Endothelial cell of umbilical vein (primary cell): ENCODE measurements at regions not wholly inside any gene's neighbourhood (a gene's known extent, or its start where the extent isn't known, plus 50 kb on each side); places are given as distances from the start of the nearest gene placed in this dataset.

Source experiments
- BruUV-seq: library from RNA; stranded (reverse); fragments of 400-500 nt; replicated peaks from 2 replicates; lab custom pipeline; 2021; lab: Mats Ljungman, UMichigan
- CTCF ChIA-PET: fragments of 300-600, 350-600 bp; sonication (Branson Sonifier 250); formaldehyde crosslinking; loops from one replicate; lab custom pipeline; 2021; ENCODE audit warnings: antibody characterized with exemption, inconsistent platforms; lab: Charles Lee
- POLR2A ChIA-PET: fragments of 300-600, 350-600 bp; sonication (Branson Sonifier 250); formaldehyde crosslinking; loops from one replicate; lab custom pipeline; 2021; ENCODE audit warnings: antibody characterized with exemption, inconsistent platforms; lab: Charles Lee
- DNase-seq: peaks from one replicate; pipeline ENCODE4 v3.0.0-alpha.2; 2011; ENCODE audit warnings: low read depth, low spot score
- FAIRE-seq: peaks from 2 replicates; lab custom pipeline; 2011; peaks lifted over from hg19 to GRCh38; lab: Jason Lieb, UNC
- H2AFZ ChIP-seq: 2 replicates; pipeline ENCODE4 v1.6.0; 2012; ENCODE audit warnings: low read depth, low read length, control low read depth, inconsistent platforms
- H3K27ac ChIP-seq: 2 replicates; pipeline ENCODE4 v1.5.1; 2011; ENCODE audit warnings: low read depth, mild to moderate bottlenecking, control low read depth, low read length, moderate library complexity; ENCODE audit not compliant: insufficient read depth
- H3K27me3 ChIP-seq, 2 experiments: 2 replicates each; pipeline versions ENCODE4 v1.6.0 to v1.6.1; 2011; ENCODE audit warnings: low read length in 2 of 2, mixed read lengths in 1 of 2; ENCODE audit not compliant: control insufficient read depth in 2 of 2, insufficient read depth in 2 of 2
- H3K36me3 ChIP-seq, 2 experiments: 2 replicates in 1 of 2; 3 replicates in 1 of 2; pipeline ENCODE4 v1.5.1; 2011; ENCODE audit warnings: low read length in 2 of 2, mild to moderate bottlenecking in 1 of 2, moderate library complexity in 1 of 2; ENCODE audit not compliant: control insufficient read depth in 2 of 2, insufficient read depth in 2 of 2; ENCODE audit errors: extremely low read depth in 1 of 2
- H3K4me1 ChIP-seq: 3 replicates; pipeline ENCODE4 v1.5.1; 2011; ENCODE audit warnings: mild to moderate bottlenecking, low read length; ENCODE audit not compliant: control insufficient read depth, insufficient read depth; ENCODE audit errors: extremely low read depth
- H3K4me2 ChIP-seq: 2 replicates; pipeline ENCODE4 v1.6.1; 2011; ENCODE audit warnings: low read length, control low read depth, mixed read lengths; ENCODE audit not compliant: insufficient read depth
- H3K4me3 ChIP-seq, 3 experiments: fragments of 200-600 bp in 1 of 3; sonication (generic), shearing (Covaris generic) in 1 of 3; replicated peaks in 1 of 3; 2 replicates each; pipeline ENCODE4 v1.5.1; 2011 to 2016; ENCODE audit warnings: control low read depth in 3 of 3, low read length in 3 of 3, mild to moderate bottlenecking in 2 of 3, inconsistent platforms in 1 of 3, low read depth in 1 of 3, moderate library complexity in 1 of 3; ENCODE audit not compliant: insufficient read depth in 1 of 3
- H3K79me2 ChIP-seq: 2 replicates; pipeline ENCODE4 v1.6.0; 2012; ENCODE audit warnings: low read length, inconsistent platforms; ENCODE audit not compliant: control insufficient read depth, insufficient read depth
- H3K9ac ChIP-seq: replicated peaks from 2 replicates; pipeline ENCODE3; 2011; ENCODE audit warnings: low read length, control low read depth; ENCODE audit not compliant: insufficient read depth; ENCODE audit errors: extremely low read depth
- H3K9me1 ChIP-seq: replicated peaks from 3 replicates; pipeline ENCODE4 v1.6.0; 2011; ENCODE audit warnings: mild to moderate bottlenecking, low read length; ENCODE audit not compliant: control insufficient read depth, insufficient read depth; ENCODE audit errors: extremely low read depth
- H3K9me3 ChIP-seq: replicated peaks from 2 replicates; pipeline ENCODE4 v1.5.1; 2012; ENCODE audit warnings: low read length, inconsistent platforms; ENCODE audit not compliant: control insufficient read depth, insufficient read depth
- H4K20me1 ChIP-seq: replicated peaks from 2 replicates; pipeline ENCODE3; 2011; ENCODE audit warnings: mild to moderate bottlenecking, low read length; ENCODE audit not compliant: control insufficient read depth, insufficient read depth; ENCODE audit errors: extremely low read depth
- JUN ChIP-seq: IDR thresholded peaks from 2 replicates; pipeline ENCODE4 v1.6.1; 2011; ENCODE audit warnings: borderline replicate concordance, low read depth; ENCODE audit not compliant: insufficient read length, insufficient read depth
- MYC ChIP-seq: IDR thresholded peaks from one replicate; pipeline ENCODE4 v1.6.1; 2011; ENCODE audit warnings: mild to moderate bottlenecking, low read depth, low read length
- POLR2AphosphoS5 ChIP-seq: IDR thresholded peaks from 2 replicates; pipeline ENCODE4 v1.6.1; 2012; ENCODE audit warnings: low read depth, mild to moderate bottlenecking, control low read depth, low read length, moderate library complexity; ENCODE audit not compliant: insufficient read depth
- dilution Hi-C: fragments of 300-500 bp; cut with MboI; formaldehyde crosslinking; loops from one replicate; pipeline ENCODE4 v1.15.0; 2019; ENCODE audit warnings: low sequenced_read_pairs; ENCODE audit not compliant: extremely low pct_ligation_motif_present
- intact Hi-C: fragments of 100-400 bp; cut with micrococcal nuclease; formaldehyde crosslinking; loops from one replicate; pipeline ENCODE4 v1.10.0; 2022
- TF ChIP-seq, protein P1 (sequence below): IDR thresholded peaks from 2 replicates; pipeline ENCODE4 v1.6.1; 2011; ENCODE audit not compliant: insufficient read depth, insufficient read length

- DNase-seq (no peak), FAIRE-seq (no peak)
- no peaks in the 10 kb centered on the region for H3K79me2 ChIP-seq
- ChIA-PET POLR2A (no interaction called here), CTCF (no interaction called here)
- H3K27me3 ChIP-seq = no peaks in the 10 kb centered on the region
- H3K4me2 ChIP-seq = no peak overlapping the region
- dilution Hi-C loops = no loop called here
- no peak overlapping the region for H2AFZ ChIP-seq
- no peak overlapping the region for H3K9ac ChIP-seq
- H3K4me1 ChIP-seq = no peaks in the 10 kb centered on the region
- H3K9me1 ChIP-seq = no peaks in the 10 kb centered on the region
- no peaks in the 10 kb centered on the region for H3K36me3 ChIP-seq
- no peaks in the 10 kb centered on the region for H3K9me3 ChIP-seq
- intact Hi-C loops = no loop called here
- BruUV-seq = no TSS peak
- H3K27ac ChIP-seq = no peak overlapping the region
- H4K20me1 ChIP-seq = no peaks in the 10 kb centered on the region
- no peak for TF ChIP-seq JUN
- TF ChIP-seq MYC = no peak
- TF ChIP-seq, protein P1, sequence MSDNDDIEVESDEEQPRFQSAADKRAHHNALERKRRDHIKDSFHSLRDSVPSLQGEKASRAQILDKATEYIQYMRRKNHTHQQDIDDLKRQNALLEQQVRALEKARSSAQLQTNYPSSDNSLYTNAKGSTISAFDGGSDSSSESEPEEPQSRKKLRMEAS = no peak
- no peak overlapping the region for H3K4me3 ChIP-seq
Measured at GRCh38 chr13:73551736-73552135, 492.9 kb downstream of the KLF5 start.

- Histone ChIP-seq H3K36me3 (no peaks in the 10 kb centered on the region), H3K9ac (no peak overlapping the region), H3K9me3 (no peaks in the 10 kb centered on the region), H3K79me2 (no peaks in the 10 kb centered on the region), H3K4me1 (no peaks in the 10 kb centered on the region), H3K27ac (no peak overlapping the region), H3K4me2 (no peak overlapping the region), H3K9me1 (no peaks in the 10 kb centered on the region), H2AFZ (no peak overlapping the region), H4K20me1 (no peaks in the 10 kb centered on the region), H3K4me3 (no peak overlapping the region), H3K27me3 (no peaks in the 10 kb centered on the region)
- POLR2A ChIA-PET = no interaction called here
- DNase-seq (no peak), FAIRE-seq (no peak)
- CTCF ChIA-PET = no interaction called here
- BruUV-seq = no TSS peak
- no peak for TF ChIP-seq POLR2AphosphoS5
- intact Hi-C loops (no loop called here), dilution Hi-C loops (no loop called here)
Measured at GRCh38 chr13:73549717-73550116, 490.9 kb downstream of the KLF5 start.
